K562 (cell line): ENCODE measurements at regions not wholly inside any gene's neighbourhood (a gene's known extent, or its start where the extent isn't known, plus 50 kb on each side); places are given as distances from the start of the nearest gene placed in this dataset.

Experiments
- CREM ChIP-seq: IDR thresholded peaks from 2 replicates; pipeline ENCODE4 v1.6.1; 2014; ENCODE audit warnings: antibody characterized with exemption, low read depth
- GATAD2A ChIP-seq: fragments of 450-650 bp; IDR thresholded peaks from 2 replicates; pipeline ENCODE4 v1.6.1; 2017
- MAX ChIP-seq: sonication (generic); formaldehyde crosslinking; IDR thresholded peaks from 2 replicates; pipeline ENCODE4 v1.9.0; 2022; ENCODE audit warnings: mild to moderate bottlenecking, missing genetic modification reagents
- NR0B1 ChIP-seq: fragments of 450-650 bp; IDR thresholded peaks from one replicate; pipeline ENCODE4 v1.6.1; 2018; ENCODE audit warnings: mild to moderate bottlenecking, moderate library complexity; ENCODE audit not compliant: partially characterized antibody
- PCBP1 ChIP-seq: fragments of 200-400 bp; formaldehyde crosslinking; IDR thresholded peaks from 2 replicates; pipeline ENCODE4 v1.6.1; 2018; ENCODE audit warnings: mild to moderate bottlenecking, low read depth, low read length; ENCODE audit not compliant: poor library complexity, severe bottlenecking
- PKNOX1 ChIP-seq: fragments of 450-650 bp; IDR thresholded peaks from 2 replicates; pipeline ENCODE4 v1.6.1; 2016
- RHOXF2B ChIP-seq: fragments of 250-450 bp; sonication (Bioruptor Pico); conservative IDR thresholded peaks from 2 replicates; pipeline ENCODE4 v1.5.1; 2021
- TAL1 ChIP-seq: fragments of 450-650 bp; IDR thresholded peaks from 2 replicates; pipeline ENCODE4 v1.6.1; 2016; ENCODE audit warnings: mild to moderate bottlenecking
- TBP ChIP-seq: optimal IDR thresholded peaks from 2 replicates; pipeline ENCODE3; 2011; ENCODE audit warnings: low read depth, low read length, improper control_type of control experiment
- TCF3 ChIP-seq: sonication (generic); formaldehyde crosslinking; IDR thresholded peaks from 2 replicates; pipeline ENCODE4 v1.4.0; 2020; ENCODE audit warnings: mild to moderate bottlenecking, missing genetic modification reagents
- ZBTB43 ChIP-seq: sonication (generic); formaldehyde crosslinking; IDR thresholded peaks from 2 replicates; pipeline ENCODE4 v1.8.0; 2023; ENCODE audit warnings: mild to moderate bottlenecking, missing genetic modification reagents
- ZFX ChIP-seq: sonication (generic); formaldehyde crosslinking; IDR thresholded peaks from 2 replicates; pipeline ENCODE4 v1.8.0; 2022; ENCODE audit warnings: mild to moderate bottlenecking, missing genetic modification reagents, moderate library complexity
- ZNF224 ChIP-seq: sonication (generic); formaldehyde crosslinking; IDR thresholded peaks from 2 replicates; pipeline ENCODE4 v1.8.0; 2022; ENCODE audit warnings: mild to moderate bottlenecking, missing genetic modification reagents
- ZNF277 ChIP-seq: fragments of 250-450 bp; sonication (Bioruptor Pico); IDR thresholded peaks from 2 replicates; pipeline ENCODE4 v1.8.0; 2022; ENCODE audit warnings: inconsistent platforms, mild to moderate bottlenecking, moderate library complexity, borderline replicate concordance
- ZNF551 ChIP-seq: fragments of 250-450 bp; sonication (Bioruptor Pico); IDR thresholded peaks from 2 replicates; pipeline ENCODE4 v1.5.0; 2021; ENCODE audit warnings: mild to moderate bottlenecking, moderate library complexity
- TF ChIP-seq, protein P1 (sequence below): IDR thresholded peaks from 2 replicates; pipeline ENCODE4 v1.6.1; 2012; ENCODE audit warnings: low read depth, low read length, improper control_type of control experiment, borderline replicate concordance
- TF ChIP-seq, protein P2 (sequence below), 2 experiments: fragments of 450-650 bp in 1 of 2; sonication (generic) in 1 of 2; formaldehyde crosslinking in 1 of 2; IDR thresholded peaks in 1 of 2; conservative IDR thresholded peaks in 1 of 2; 2 replicates each; pipeline versions ENCODE4 v1.6.1 to v1.8.1; 2016 to 2023; ENCODE audit warnings: mild to moderate bottlenecking in 2 of 2, moderate library complexity in 2 of 2, inconsistent platforms in 1 of 2, missing genetic modification reagents in 1 of 2
- TF ChIP-seq, protein P3 (sequence below): fragments of 250-450 bp; sonication (Bioruptor Pico); IDR thresholded peaks from 2 replicates; pipeline ENCODE4 v1.8.0; 2022; ENCODE audit warnings: inconsistent platforms

DNA sequence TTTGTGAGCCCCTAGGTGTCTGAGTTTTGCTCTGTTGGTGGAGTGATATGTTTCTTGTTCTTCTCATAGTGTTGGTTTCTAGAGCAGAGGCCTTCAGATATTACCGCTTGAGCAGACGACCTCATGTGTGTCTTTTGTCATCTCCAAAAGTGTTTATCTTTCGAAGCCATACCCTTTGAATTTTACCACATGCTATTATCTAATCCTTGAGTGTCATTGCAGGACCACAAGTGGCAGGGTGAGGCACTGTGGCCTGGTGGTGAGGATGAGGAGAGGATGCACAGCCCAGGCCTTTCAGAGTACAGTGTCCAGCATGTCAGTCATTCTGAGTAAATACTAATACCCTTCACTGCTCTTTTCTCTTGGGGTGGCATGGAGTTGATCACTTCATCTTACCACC, 57.2 kb upstream of the CISTR start (continued):
- TF ChIP-seq, protein P1, sequence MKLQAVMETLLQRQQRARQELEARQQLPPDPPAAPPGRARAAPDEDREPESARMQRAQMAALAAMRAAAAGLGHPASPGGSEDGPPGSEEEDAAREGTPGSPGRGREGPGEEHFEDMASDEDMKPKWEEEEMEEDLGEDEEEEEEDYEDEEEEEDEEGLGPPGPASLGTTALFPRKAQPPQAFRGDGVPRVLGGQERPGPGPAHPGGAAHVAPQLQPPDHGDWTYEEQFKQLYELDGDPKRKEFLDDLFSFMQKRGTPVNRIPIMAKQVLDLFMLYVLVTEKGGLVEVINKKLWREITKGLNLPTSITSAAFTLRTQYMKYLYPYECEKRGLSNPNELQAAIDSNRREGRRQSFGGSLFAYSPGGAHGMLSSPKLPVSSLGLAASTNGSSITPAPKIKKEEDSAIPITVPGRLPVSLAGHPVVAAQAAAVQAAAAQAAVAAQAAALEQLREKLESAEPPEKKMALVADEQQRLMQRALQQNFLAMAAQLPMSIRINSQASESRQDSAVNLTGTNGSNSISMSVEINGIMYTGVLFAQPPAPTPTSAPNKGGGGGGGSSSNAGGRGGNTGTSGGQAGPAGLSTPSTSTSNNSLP: no peak
- TF ChIP-seq TAL1: peak; percentile 68
- no peak for TF ChIP-seq MAX
- peak; percentile 42; the same call in 1 of the 2 replicates for TF ChIP-seq PKNOX1
- no peak for TF ChIP-seq ZBTB43 (CRISPR knock-in tag)
- no peak for TF ChIP-seq RHOXF2B
- TF ChIP-seq GATAD2A: no peak
- no peak for TF ChIP-seq TBP
- no peak for TF ChIP-seq ZNF224 (CRISPR knock-in tag)
- TF ChIP-seq, protein P2, sequence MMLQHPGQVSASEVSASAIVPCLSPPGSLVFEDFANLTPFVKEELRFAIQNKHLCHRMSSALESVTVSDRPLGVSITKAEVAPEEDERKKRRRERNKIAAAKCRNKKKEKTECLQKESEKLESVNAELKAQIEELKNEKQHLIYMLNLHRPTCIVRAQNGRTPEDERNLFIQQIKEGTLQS (IDR thresholded peaks at IDR 0.05): no peak
- TF ChIP-seq, protein P2 (CRISPR knock-in tag; conservative IDR thresholded peaks at IDR 0.05): no peak
- 0 out of 2 replicates have a peak, but pooled peaks have one; percentile 29 for TF ChIP-seq CREM
- peak; percentile 91 for TF ChIP-seq TCF3 (CRISPR knock-in tag)
- TF ChIP-seq, protein P3, sequence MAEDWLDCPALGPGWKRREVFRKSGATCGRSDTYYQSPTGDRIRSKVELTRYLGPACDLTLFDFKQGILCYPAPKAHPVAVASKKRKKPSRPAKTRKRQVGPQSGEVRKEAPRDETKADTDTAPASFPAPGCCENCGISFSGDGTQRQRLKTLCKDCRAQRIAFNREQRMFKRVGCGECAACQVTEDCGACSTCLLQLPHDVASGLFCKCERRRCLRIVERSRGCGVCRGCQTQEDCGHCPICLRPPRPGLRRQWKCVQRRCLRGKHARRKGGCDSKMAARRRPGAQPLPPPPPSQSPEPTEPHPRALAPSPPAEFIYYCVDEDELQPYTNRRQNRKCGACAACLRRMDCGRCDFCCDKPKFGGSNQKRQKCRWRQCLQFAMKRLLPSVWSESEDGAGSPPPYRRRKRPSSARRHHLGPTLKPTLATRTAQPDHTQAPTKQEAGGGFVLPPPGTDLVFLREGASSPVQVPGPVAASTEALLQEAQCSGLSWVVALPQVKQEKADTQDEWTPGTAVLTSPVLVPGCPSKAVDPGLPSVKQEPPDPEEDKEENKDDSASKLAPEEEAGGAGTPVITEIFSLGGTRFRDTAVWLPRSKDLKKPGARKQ (CRISPR knock-in tag): no peak
- TF ChIP-seq NR0B1: no peak
- TF ChIP-seq ZNF277: no peak
- TF ChIP-seq ZFX (CRISPR knock-in tag): no peak
- TF ChIP-seq ZNF551 (CRISPR knock-in tag): no peak
- TF ChIP-seq PCBP1: no peak
